Gastroesophageal sphincter (tissue), 4 donors: ENCODE measurements at regions not wholly inside any gene's neighbourhood (a gene's known extent, or its start where the extent isn't known, plus 50 kb on each side); places are given as distances from the start of the nearest gene placed in this dataset.
A peak's percentile ranks its signal among the peaks of the same experiment; 100 is the strongest.

ENCODE experiments used
- ATAC-seq: fragments of 150-250 bp; one replicate; pipeline ENCODE4 v1.9.1; 2016; ENCODE audit warnings: mild to moderate bottlenecking, moderate library complexity
- H3K27ac ChIP-seq, 4 donors: fragments of 200-600 bp; sonication (generic) in 3 of 4; 1 replicate in 3 of 4; 2 replicates in 1 of 4; pipeline ENCODE4 v1.5.1; 2016 to 2019
- H3K27me3 ChIP-seq: fragments of 200-600 bp; sonication (generic); one replicate; pipeline ENCODE4 v1.5.1; 2019
- H3K36me3 ChIP-seq, 2 donors: fragments of 200-600 bp; sonication (generic); one replicate each; pipeline ENCODE4 v1.5.1; 2019; ENCODE audit warnings: control low read depth in 1 of 2
- H3K4me1 ChIP-seq, 3 donors: fragments of 200-600 bp; sonication (generic); 1 replicate in 2 of 3; 2 replicates in 1 of 3; pipeline ENCODE4 v1.5.1; 2016 to 2019; ENCODE audit warnings: control low read depth in 2 of 3
- H3K4me3 ChIP-seq, 2 donors: fragments of 200-600 bp; sonication (generic); one replicate each; pipeline ENCODE4 v1.5.1; 2019; ENCODE audit warnings: mild to moderate bottlenecking in 1 of 2, moderate library complexity in 1 of 2
- H3K9me3 ChIP-seq, 3 donors: fragments of 200-600 bp; sonication (generic); one replicate each; pipeline ENCODE4 v1.5.1; 2017 to 2019; ENCODE audit warnings: control low read depth in 2 of 3
- CTCF ChIP-seq, 4 experiments: fragments of 200-600 bp in 2 of 4; fragments of 450-650 bp in 2 of 4; sonication (generic) in 1 of 4; IDR thresholded peaks; one replicate each; pipeline ENCODE4 v1.5.1; 2017 to 2019; ENCODE audit warnings: antibody characterized with exemption in 4 of 4, mild to moderate bottlenecking in 2 of 4, moderate library complexity in 2 of 4
- EP300 ChIP-seq: sonication (generic); formaldehyde crosslinking; IDR thresholded peaks from one replicate; pipeline ENCODE4 v1.6.1; 2017; ENCODE audit warnings: antibody characterized with exemption, mild to moderate bottlenecking
- POLR2A ChIP-seq, 2 donors: fragments of 450-650 bp; IDR thresholded peaks; one replicate each; pipeline ENCODE4 v1.6.1; 2017; ENCODE audit warnings: antibody characterized with exemption in 2 of 2, mild to moderate bottlenecking in 2 of 2, moderate library complexity in 1 of 2
- POLR2AphosphoS5 ChIP-seq: sonication (generic); formaldehyde crosslinking; IDR thresholded peaks from one replicate; pipeline ENCODE4 v1.6.1; 2017; ENCODE audit warnings: antibody characterized with exemption
- WGBS, 2 donors: methylation state at CpG; one replicate each; pipeline ENCODE4 v1.1.5; 2018; ENCODE audit warnings: low coverage in 1 of 2; 5-methylcytosine and 5-hydroxymethylcytosine counted together

- no peak overlapping the region for H3K4me3 ChIP-seq
- H3K27ac ChIP-seq, result no peak overlapping the region
- no peak for ATAC-seq
- H3K27me3 ChIP-seq, result peaks cover 12% of the 10 kb centered on the region
- H3K9me3 ChIP-seq, result no peaks in the 10 kb centered on the region
- no peaks in the 10 kb centered on the region for H3K4me1 ChIP-seq
- H3K36me3 ChIP-seq, result no peaks in the 10 kb centered on the region
- 25 to 68% methylated on average over 7 to 10 of the region's 11 CpGs for WGBS, 2 donors
- TF ChIP-seq EP300, result no peak
- no peak for TF ChIP-seq CTCF (IDR thresholded peaks at IDR 0.05)
- no peak for TF ChIP-seq POLR2AphosphoS5
- TF ChIP-seq POLR2A (IDR thresholded peaks at IDR 0.05), result no peak
Observed at GRCh38 chr9:126144603-126145456, 181.8 kb upstream of the MVB12B start.

- no peak for TF ChIP-seq EP300
- TF ChIP-seq CTCF (IDR thresholded peaks at IDR 0.05), result no peak
- ATAC-seq, result no peak
- 83 to 90% methylated on average over 1 to 4 of the region's 4 CpGs for WGBS, 2 donors
- Histone ChIP-seq H3K4me1 (peaks cover 0 to under 1% (median 0%) of the 10 kb centered on the region in 3 donors), H3K27ac (no peak overlapping the region), H3K36me3 (no peaks in the 10 kb centered on the region), H3K27me3 (peaks cover 12% of the 10 kb centered on the region), H3K9me3 (no peaks in the 10 kb centered on the region), H3K4me3 (no peak overlapping the region)
Observed at GRCh38 chr9:126145887-126146253, 180.8 kb upstream of the MVB12B start.

- Histone ChIP-seq H3K9me3 (no peaks in the 10 kb centered on the region), H3K27ac (no peak overlapping the region), H3K36me3 (no peaks in the 10 kb centered on the region), H3K4me1 (peaks cover 0 to 7% (median 0%) of the 10 kb centered on the region in 3 donors), H3K4me3 (no peak overlapping the region), H3K27me3 (peaks cover 12% of the 10 kb centered on the region)
- TF ChIP-seq CTCF (IDR thresholded peaks at IDR 0.05) (peak in 1 of 4 experiments; percentile 23), EP300 (no peak)
- peak; percentile 43 for ATAC-seq
- WGBS, 2 donors, result 42 to 60% methylated on average over 13 to 16 of the region's 19 CpGs
Observed at GRCh38 chr9:126146254-126147145, 180.1 kb upstream of the MVB12B start.

- Histone ChIP-seq H3K4me1 (peaks cover 0 to 12% (median 0%) of the 10 kb centered on the region in 3 donors), H3K9me3 (no peaks in the 10 kb centered on the region), H3K36me3 (no peaks in the 10 kb centered on the region), H3K27me3 (peaks cover 12% of the 10 kb centered on the region), H3K27ac (no peak overlapping the region), H3K4me3 (no peak overlapping the region)
- TF ChIP-seq CTCF (IDR thresholded peaks at IDR 0.05), result no peak
- TF ChIP-seq EP300, result no peak
- no peak for TF ChIP-seq POLR2A (IDR thresholded peaks at IDR 0.05)
- no peak for TF ChIP-seq POLR2AphosphoS5
- ATAC-seq, result no peak
- 51 to 62% methylated on average over 8 to 9 of the region's 10 CpGs for WGBS, 2 donors
Observed at GRCh38 chr9:126147186-126147935, 179.3 kb upstream of the MVB12B start.
